HEK293 (cell line): ENCODE measurements at regions not wholly inside any gene's neighbourhood (a gene's known extent, or its start where the extent isn't known, plus 50 kb on each side); places are given as distances from the start of the nearest gene placed in this dataset.

Experiments used
- CTCF ChIA-PET: fragments of 350-600 bp; formaldehyde crosslinking; extraction: SDS; loops from one replicate; lab custom pipeline; 2021; ENCODE audit warnings: antibody characterized with exemption; lab: Yijun Ruan, JAX
- POLR2A ChIA-PET: fragments of 300-600 bp; formaldehyde crosslinking; extraction: SDS; loops from one replicate; lab custom pipeline; 2020; ENCODE audit warnings: antibody characterized with exemption, inconsistent platforms; lab: Yijun Ruan, JAX
- H3K27ac ChIP-seq: fragments of 200-500 bp; sonication (Bioruptor generic); 2 replicates; pipeline ENCODE4 v1.5.1; 2014; ENCODE audit warnings: low read depth, low read length, control low read depth, inconsistent platforms; ENCODE audit errors: extremely low read depth
- H3K36me3 ChIP-seq, 2 experiments: fragments of 200-500 bp in 1 of 2; sonication (Bioruptor generic) in 1 of 2; 1 replicate in 1 of 2; 2 replicates in 1 of 2; pipeline ENCODE4 v1.5.1; 2014 to 2017; ENCODE audit warnings: inconsistent platforms in 2 of 2, low read length in 2 of 2; ENCODE audit not compliant: control insufficient read depth in 2 of 2, insufficient read depth in 1 of 2
- H3K4me1 ChIP-seq: fragments of 200-500 bp; sonication (Bioruptor generic); 2 replicates; pipeline ENCODE4 v1.5.1; 2014; ENCODE audit warnings: mild to moderate bottlenecking, low read length, inconsistent platforms; ENCODE audit not compliant: control insufficient read depth, insufficient read depth
- H3K4me3 ChIP-seq: 2 replicates; pipeline ENCODE4 v1.5.1; 2011; ENCODE audit warnings: low read depth, mild to moderate bottlenecking, control low read depth, low read length, moderate library complexity
- H3K9me3 ChIP-seq: fragments of 200-500 bp; sonication (Bioruptor generic); 2 replicates; pipeline ENCODE4 v1.5.1; 2014; ENCODE audit warnings: low read depth, low read length, inconsistent platforms; ENCODE audit not compliant: control insufficient read depth, insufficient read depth
- BCL11A ChIP-seq: fragments of 450-650 bp; formaldehyde crosslinking; IDR thresholded peaks from 2 replicates; pipeline ENCODE4 v1.5.1; 2016; ENCODE audit warnings: low read depth, missing biosample characterization, missing genetic modification characterization
- BCL6B ChIP-seq: fragments of 450-650 bp; formaldehyde crosslinking; IDR thresholded peaks from 2 replicates; pipeline ENCODE4 v1.5.1; 2017; ENCODE audit warnings: missing biosample characterization, missing genetic modification characterization
- ELK4 ChIP-seq: IDR thresholded peaks from 2 replicates; pipeline ENCODE4 v1.6.1; 2011; ENCODE audit warnings: mild to moderate bottlenecking, low read depth, low read length, borderline replicate concordance
- FEZF1 ChIP-seq: fragments of 450-650 bp; formaldehyde crosslinking; IDR thresholded peaks from 2 replicates; pipeline ENCODE4 v1.5.1; 2016; ENCODE audit warnings: missing biosample characterization, missing genetic modification characterization
- KLF8 ChIP-seq: fragments of 450-650 bp; formaldehyde crosslinking; IDR thresholded peaks from 2 replicates; pipeline ENCODE4 v1.5.1; 2016; ENCODE audit warnings: missing biosample characterization, missing genetic modification characterization
- ZBTB7A ChIP-seq: fragments of 450-650 bp; formaldehyde crosslinking; IDR thresholded peaks from 2 replicates; pipeline ENCODE4 v1.5.1; 2016; ENCODE audit warnings: low read depth, missing biosample characterization, missing genetic modification characterization
- ZFP41 ChIP-seq: fragments of 450-650 bp; formaldehyde crosslinking; IDR thresholded peaks from 2 replicates; pipeline ENCODE4 v1.5.1; 2016; ENCODE audit warnings: missing biosample characterization, missing genetic modification characterization, borderline replicate concordance
- ZIC2 ChIP-seq: fragments of 450-650 bp; formaldehyde crosslinking; IDR thresholded peaks from 2 replicates; pipeline ENCODE4 v1.5.1; 2016; ENCODE audit warnings: missing biosample characterization, missing genetic modification characterization
- ZNF112 ChIP-seq: fragments of 450-650 bp; formaldehyde crosslinking; IDR thresholded peaks from 2 replicates; pipeline ENCODE4 v1.5.0; 2017; ENCODE audit warnings: missing biosample characterization, missing genetic modification characterization
- ZNF138 ChIP-seq: fragments of 450-650 bp; formaldehyde crosslinking; IDR thresholded peaks from 2 replicates; pipeline ENCODE4 v1.5.1; 2016; ENCODE audit warnings: missing biosample characterization, missing genetic modification characterization, borderline replicate concordance
- ZNF155 ChIP-seq: fragments of 450-650 bp; formaldehyde crosslinking; IDR thresholded peaks from 2 replicates; pipeline ENCODE4 v1.5.1; 2016; ENCODE audit warnings: missing biosample characterization, missing genetic modification characterization
- ZNF175 ChIP-seq: fragments of 450-650 bp; formaldehyde crosslinking; IDR thresholded peaks from 2 replicates; pipeline ENCODE4 v1.5.1; 2016; ENCODE audit warnings: missing biosample characterization, missing genetic modification characterization
- ZNF274 ChIP-seq, 2 experiments: fragments of 200-500 bp in 1 of 2; fragments of 450-650 bp in 1 of 2; sonication (Bioruptor generic) in 1 of 2; formaldehyde crosslinking in 1 of 2; IDR thresholded peaks; 2 replicates each; pipeline versions ENCODE4 v1.5.1 to v1.6.1; 2014 to 2016; ENCODE audit warnings: borderline replicate concordance in 1 of 2, inconsistent platforms in 1 of 2, low read length in 1 of 2, missing biosample characterization in 1 of 2, missing genetic modification characterization in 1 of 2
- ZNF280C ChIP-seq: fragments of 450-650 bp; formaldehyde crosslinking; IDR thresholded peaks from 2 replicates; pipeline ENCODE4 v1.5.1; 2016; ENCODE audit warnings: missing biosample characterization, missing genetic modification characterization
- ZNF324 ChIP-seq: fragments of 450-650 bp; formaldehyde crosslinking; IDR thresholded peaks from 2 replicates; pipeline ENCODE4 v1.5.1; 2016; ENCODE audit warnings: missing biosample characterization, missing genetic modification characterization
- ZNF423 ChIP-seq: fragments of 450-650 bp; formaldehyde crosslinking; IDR thresholded peaks from 2 replicates; pipeline ENCODE4 v1.5.1; 2016; ENCODE audit warnings: missing biosample characterization, missing genetic modification characterization
- ZNF544 ChIP-seq: fragments of 450-650 bp; formaldehyde crosslinking; IDR thresholded peaks from 2 replicates; pipeline ENCODE4 v1.5.0; 2017; ENCODE audit warnings: missing biosample characterization, missing genetic modification characterization
- ZNF549 ChIP-seq: fragments of 450-650 bp; IDR thresholded peaks from 2 replicates; pipeline ENCODE4 v1.5.1; 2018; ENCODE audit warnings: missing biosample characterization, missing genetic modification characterization, mild to moderate bottlenecking, inconsistent platforms, moderate library complexity
- ZNF621 ChIP-seq: fragments of 450-650 bp; formaldehyde crosslinking; IDR thresholded peaks from 2 replicates; pipeline ENCODE4 v1.5.1; 2017; ENCODE audit warnings: missing biosample characterization, missing genetic modification characterization
- ZNF664 ChIP-seq: fragments of 450-650 bp; formaldehyde crosslinking; IDR thresholded peaks from 2 replicates; pipeline ENCODE4 v1.5.1; 2016; ENCODE audit warnings: missing biosample characterization, missing genetic modification characterization
- ZNF747 ChIP-seq: fragments of 450-650 bp; formaldehyde crosslinking; IDR thresholded peaks from 2 replicates; pipeline ENCODE4 v1.5.1; 2016; ENCODE audit warnings: missing biosample characterization, missing genetic modification characterization
- ZNF777 ChIP-seq: fragments of 450-650 bp; formaldehyde crosslinking; IDR thresholded peaks from 2 replicates; pipeline ENCODE4 v1.5.1; 2017; ENCODE audit warnings: missing biosample characterization, missing genetic modification characterization, borderline replicate concordance
- ZSCAN16 ChIP-seq: fragments of 450-650 bp; formaldehyde crosslinking; IDR thresholded peaks from 2 replicates; pipeline ENCODE4 v1.5.1; 2016; ENCODE audit warnings: missing biosample characterization, missing genetic modification characterization
- ZXDB ChIP-seq: fragments of 450-650 bp; formaldehyde crosslinking; IDR thresholded peaks from 2 replicates; pipeline ENCODE4 v1.5.1; 2016; ENCODE audit warnings: missing biosample characterization, missing genetic modification characterization
- TF ChIP-seq, protein P1 (sequence below): fragments of 450-650 bp; formaldehyde crosslinking; IDR thresholded peaks from 2 replicates; pipeline ENCODE4 v1.5.1; 2017; ENCODE audit warnings: missing biosample characterization, missing genetic modification characterization
- TF ChIP-seq, protein P2 (sequence below): fragments of 450-650 bp; formaldehyde crosslinking; IDR thresholded peaks from 2 replicates; pipeline ENCODE4 v1.5.1; 2016; ENCODE audit warnings: missing biosample characterization, missing genetic modification characterization
- TF ChIP-seq, protein P3 (sequence below): fragments of 450-650 bp; formaldehyde crosslinking; IDR thresholded peaks from 2 replicates; pipeline ENCODE4 v1.5.1; 2016; ENCODE audit warnings: missing biosample characterization, missing genetic modification characterization, low read depth

GRCh38 chr1:189816558-189816957 is 661.1 kb downstream of the BRINP3 start:
- ChIA-PET POLR2A (no interaction called here), CTCF (no interaction called here)
- no peaks in the 10 kb centered on the region for H3K36me3 ChIP-seq
- no peak overlapping the region for H3K27ac ChIP-seq
- no peaks in the 10 kb centered on the region for H3K4me1 ChIP-seq
- no peaks in the 10 kb centered on the region for H3K9me3 ChIP-seq
- TF ChIP-seq ZXDB (no peak), ZNF138 (tag by site-specific recombination) (no peak), ZBTB7A (tag by site-specific recombination) (no peak), ZNF777 (tag by site-specific recombination) (no peak), FEZF1 (tag by site-specific recombination) (no peak), ZNF549 (tag by site-specific recombination) (no peak), BCL11A (tag by site-specific recombination) (no peak), BCL6B (no peak), ZIC2 (tag by site-specific recombination) (no peak), KLF8 (tag by site-specific recombination) (no peak), ZNF274 (IDR thresholded peaks at IDR 0.05; ENCODE audit: low read length) (no peak), ZNF274 (tag by site-specific recombination; IDR thresholded peaks at IDR 0.05; ENCODE audit: borderline replicate concordance) (no peak), ZNF112 (no peak), ZNF423 (tag by site-specific recombination) (no peak), ELK4 (no peak)
- TF ChIP-seq, protein P1, sequence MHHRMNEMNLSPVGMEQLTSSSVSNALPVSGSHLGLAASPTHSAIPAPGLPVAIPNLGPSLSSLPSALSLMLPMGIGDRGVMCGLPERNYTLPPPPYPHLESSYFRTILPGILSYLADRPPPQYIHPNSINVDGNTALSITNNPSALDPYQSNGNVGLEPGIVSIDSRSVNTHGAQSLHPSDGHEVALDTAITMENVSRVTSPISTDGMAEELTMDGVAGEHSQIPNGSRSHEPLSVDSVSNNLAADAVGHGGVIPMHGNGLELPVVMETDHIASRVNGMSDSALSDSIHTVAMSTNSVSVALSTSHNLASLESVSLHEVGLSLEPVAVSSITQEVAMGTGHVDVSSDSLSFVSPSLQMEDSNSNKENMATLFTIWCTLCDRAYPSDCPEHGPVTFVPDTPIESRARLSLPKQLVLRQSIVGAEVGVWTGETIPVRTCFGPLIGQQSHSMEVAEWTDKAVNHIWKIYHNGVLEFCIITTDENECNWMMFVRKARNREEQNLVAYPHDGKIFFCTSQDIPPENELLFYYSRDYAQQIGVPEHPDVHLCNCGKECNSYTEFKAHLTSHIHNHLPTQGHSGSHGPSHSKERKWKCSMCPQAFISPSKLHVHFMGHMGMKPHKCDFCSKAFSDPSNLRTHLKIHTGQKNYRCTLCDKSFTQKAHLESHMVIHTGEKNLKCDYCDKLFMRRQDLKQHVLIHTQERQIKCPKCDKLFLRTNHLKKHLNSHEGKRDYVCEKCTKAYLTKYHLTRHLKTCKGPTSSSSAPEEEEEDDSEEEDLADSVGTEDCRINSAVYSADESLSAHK (tag by site-specific recombination): no peak
- TF ChIP-seq, protein P2, sequence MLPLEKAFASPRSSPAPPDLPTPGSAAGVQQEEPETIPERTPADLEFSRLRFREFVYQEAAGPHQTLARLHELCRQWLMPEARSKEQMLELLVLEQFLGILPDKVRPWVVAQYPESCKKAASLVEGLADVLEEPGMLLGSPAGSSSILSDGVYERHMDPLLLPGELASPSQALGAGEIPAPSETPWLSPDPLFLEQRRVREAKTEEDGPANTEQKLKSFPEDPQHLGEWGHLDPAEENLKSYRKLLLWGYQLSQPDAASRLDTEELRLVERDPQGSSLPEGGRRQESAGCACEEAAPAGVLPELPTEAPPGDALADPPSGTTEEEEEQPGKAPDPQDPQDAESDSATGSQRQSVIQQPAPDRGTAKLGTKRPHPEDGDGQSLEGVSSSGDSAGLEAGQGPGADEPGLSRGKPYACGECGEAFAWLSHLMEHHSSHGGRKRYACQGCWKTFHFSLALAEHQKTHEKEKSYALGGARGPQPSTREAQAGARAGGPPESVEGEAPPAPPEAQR (tag by site-specific recombination): no peak
- no peak overlapping the region for H3K4me3 ChIP-seq

DNA sequence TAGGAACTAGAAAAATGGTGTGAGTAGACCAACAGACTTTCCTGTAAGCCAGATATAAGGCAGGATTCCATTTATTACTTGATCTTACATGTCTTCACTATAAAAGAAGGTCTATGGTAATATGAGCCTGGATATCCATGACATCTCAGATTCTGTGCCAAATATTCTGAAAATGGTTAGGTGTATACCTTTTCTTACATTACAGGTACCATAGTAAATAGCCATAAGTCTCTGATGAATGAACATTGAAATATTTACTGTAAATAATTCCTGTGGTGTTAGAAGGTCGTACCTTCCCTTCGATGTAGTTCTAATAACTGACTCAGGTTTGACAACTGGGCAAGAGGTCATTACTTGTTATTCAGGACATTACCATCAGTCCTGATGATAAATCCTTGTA is 657.9 kb downstream of the BRINP3 start:
- ChIA-PET CTCF (no interaction called here), POLR2A (no interaction called here)
- no peak overlapping the region for H3K27ac ChIP-seq
- H3K4me3 ChIP-seq: no peak overlapping the region
- no peaks in the 10 kb centered on the region for H3K9me3 ChIP-seq
- no peaks in the 10 kb centered on the region for H3K36me3 ChIP-seq
- no peaks in the 10 kb centered on the region for H3K4me1 ChIP-seq
- TF ChIP-seq ZNF664 (no peak), ZNF621 (no peak), ZNF324 (tag by site-specific recombination) (no peak), ZNF544 (tag by site-specific recombination) (no peak), ZNF155 (tag by site-specific recombination) (no peak), ZFP41 (tag by site-specific recombination) (no peak), ZNF175 (tag by site-specific recombination) (no peak), ZSCAN16 (tag by site-specific recombination) (no peak), ZNF280C (tag by site-specific recombination) (no peak), ZNF747 (no peak)
- TF ChIP-seq, protein P3, sequence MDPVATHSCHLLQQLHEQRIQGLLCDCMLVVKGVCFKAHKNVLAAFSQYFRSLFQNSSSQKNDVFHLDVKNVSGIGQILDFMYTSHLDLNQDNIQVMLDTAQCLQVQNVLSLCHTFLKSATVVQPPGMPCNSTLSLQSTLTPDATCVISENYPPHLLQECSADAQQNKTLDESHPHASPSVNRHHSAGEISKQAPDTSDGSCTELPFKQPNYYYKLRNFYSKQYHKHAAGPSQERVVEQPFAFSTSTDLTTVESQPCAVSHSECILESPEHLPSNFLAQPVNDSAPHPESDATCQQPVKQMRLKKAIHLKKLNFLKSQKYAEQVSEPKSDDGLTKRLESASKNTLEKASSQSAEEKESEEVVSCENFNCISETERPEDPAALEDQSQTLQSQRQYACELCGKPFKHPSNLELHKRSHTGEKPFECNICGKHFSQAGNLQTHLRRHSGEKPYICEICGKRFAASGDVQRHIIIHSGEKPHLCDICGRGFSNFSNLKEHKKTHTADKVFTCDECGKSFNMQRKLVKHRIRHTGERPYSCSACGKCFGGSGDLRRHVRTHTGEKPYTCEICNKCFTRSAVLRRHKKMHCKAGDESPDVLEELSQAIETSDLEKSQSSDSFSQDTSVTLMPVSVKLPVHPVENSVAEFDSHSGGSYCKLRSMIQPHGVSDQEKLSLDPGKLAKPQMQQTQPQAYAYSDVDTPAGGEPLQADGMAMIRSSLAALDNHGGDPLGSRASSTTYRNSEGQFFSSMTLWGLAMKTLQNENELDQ (tag by site-specific recombination): no peak
